ENCODE measurements at regions not wholly inside any gene's neighbourhood (a gene's known extent, or its start where the extent isn't known, plus 50 kb on each side); places are given as distances from the start of the nearest gene placed in this dataset.

DNA sequence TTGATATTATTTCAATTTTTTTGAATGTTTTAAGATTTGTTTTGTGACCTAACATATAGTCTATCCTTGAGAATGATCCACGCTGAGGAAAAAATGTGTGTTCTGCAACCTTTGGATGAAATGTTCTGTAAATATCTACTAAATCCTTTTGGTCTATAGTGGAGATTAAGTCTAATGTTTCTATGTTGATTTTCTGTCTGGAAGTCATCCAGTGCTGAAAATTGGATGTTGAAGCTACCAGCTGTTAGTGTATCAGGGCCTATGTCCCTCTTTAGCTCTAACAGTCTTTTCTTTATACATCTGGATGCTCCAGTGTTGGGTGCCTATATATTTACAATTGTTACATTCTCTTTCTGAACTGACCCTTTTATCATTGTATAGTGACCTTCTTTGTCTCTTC is 422.3 kb downstream of the TMEM232 start:
- no peaks in the 10 kb centered on the region for H3K36me3 Mint-ChIP-seq (ENCODE audit: low read depth)
- Histone ChIP-seq H3K27ac (ENCODE audit: low read depth) (no peak overlapping the region), H3K4me3 (no peak overlapping the region), H2AFZ (no peak overlapping the region), H3K79me2 (replicated peaks; ENCODE audit: insufficient read depth) (no peaks in the 10 kb centered on the region), H3K27me3 (ENCODE audit: insufficient read depth) (no peaks in the 10 kb centered on the region), H3F3A (replicated peaks; ENCODE audit: low read depth) (no peaks in the 10 kb centered on the region), H3K9me2 (ENCODE audit: insufficient read depth) (no peaks in the 10 kb centered on the region; the same call in 1 of the 2 replicates), H3K4me2 (no peak overlapping the region), H4K20me1 (replicated peaks; ENCODE audit: insufficient read depth) (no peaks in the 10 kb centered on the region), H3K4me1 (ENCODE audit: insufficient read depth) (no peaks in the 10 kb centered on the region), H3K36me3 (ENCODE audit: insufficient read depth) (no peaks in the 10 kb centered on the region)
- ATAC-seq = no peak
- H3K4me1 Mint-ChIP-seq = no peaks in the 10 kb centered on the region
- TF ChIP-seq ZNF331 (CRISPR knock-in tag; IDR thresholded peaks at IDR 0.05; ENCODE audit: low read depth) (no peak), EZH2 (IDR thresholded peaks at IDR 0.05; ENCODE audit: low read depth, unreplicated experiment) (no peak), JUNB (IDR thresholded peaks at IDR 0.05; ENCODE audit: unreplicated experiment) (no peak), EZH2phosphoT487 (IDR thresholded peaks at IDR 0.05; ENCODE audit: unreplicated experiment) (no peak), ETS1 (IDR thresholded peaks at IDR 0.05) (no peak)
- TF ChIP-seq, protein P1, sequence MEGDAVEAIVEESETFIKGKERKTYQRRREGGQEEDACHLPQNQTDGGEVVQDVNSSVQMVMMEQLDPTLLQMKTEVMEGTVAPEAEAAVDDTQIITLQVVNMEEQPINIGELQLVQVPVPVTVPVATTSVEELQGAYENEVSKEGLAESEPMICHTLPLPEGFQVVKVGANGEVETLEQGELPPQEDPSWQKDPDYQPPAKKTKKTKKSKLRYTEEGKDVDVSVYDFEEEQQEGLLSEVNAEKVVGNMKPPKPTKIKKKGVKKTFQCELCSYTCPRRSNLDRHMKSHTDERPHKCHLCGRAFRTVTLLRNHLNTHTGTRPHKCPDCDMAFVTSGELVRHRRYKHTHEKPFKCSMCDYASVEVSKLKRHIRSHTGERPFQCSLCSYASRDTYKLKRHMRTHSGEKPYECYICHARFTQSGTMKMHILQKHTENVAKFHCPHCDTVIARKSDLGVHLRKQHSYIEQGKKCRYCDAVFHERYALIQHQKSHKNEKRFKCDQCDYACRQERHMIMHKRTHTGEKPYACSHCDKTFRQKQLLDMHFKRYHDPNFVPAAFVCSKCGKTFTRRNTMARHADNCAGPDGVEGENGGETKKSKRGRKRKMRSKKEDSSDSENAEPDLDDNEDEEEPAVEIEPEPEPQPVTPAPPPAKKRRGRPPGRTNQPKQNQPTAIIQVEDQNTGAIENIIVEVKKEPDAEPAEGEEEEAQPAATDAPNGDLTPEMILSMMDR (conservative IDR thresholded peaks at IDR 0.05; ENCODE audit: low read depth in 2 of 2) = no peak
- peaks cover 7% of the 10 kb centered on the region; the same call in 1 of the 3 replicates for H3K9me3 Mint-ChIP-seq
- H3K27me3 Mint-ChIP-seq (ENCODE audit: insufficient read depth, low read depth, poor library complexity) = no peaks in the 10 kb centered on the region
- DNase-seq (ENCODE audit: low spot score) = no peak
- H3K27ac Mint-ChIP-seq = no peak overlapping the region
- no peak overlapping the region for H3K4me3 Mint-ChIP-seq

GRCh38 chr5:110306650-110307049 is 419.8 kb downstream of the TMEM232 start:
- Histone ChIP-seq H2AFZ (no peak overlapping the region), H4K20me1 (replicated peaks; ENCODE audit: insufficient read depth) (no peaks in the 10 kb centered on the region), H3K79me2 (replicated peaks; ENCODE audit: insufficient read depth) (no peaks in the 10 kb centered on the region), H3K4me3 (no peak overlapping the region), H3F3A (replicated peaks; ENCODE audit: low read depth) (no peaks in the 10 kb centered on the region), H3K36me3 (ENCODE audit: insufficient read depth) (no peaks in the 10 kb centered on the region), H3K27ac (ENCODE audit: low read depth) (no peak overlapping the region), H3K9me2 (ENCODE audit: insufficient read depth) (no peaks in the 10 kb centered on the region; the same call in 1 of the 2 replicates), H3K4me1 (ENCODE audit: insufficient read depth) (no peaks in the 10 kb centered on the region), H3K27me3 (ENCODE audit: insufficient read depth) (no peaks in the 10 kb centered on the region), H3K4me2 (no peak overlapping the region)
- Mint-ChIP-seq H3K27me3 (ENCODE audit: insufficient read depth, low read depth, poor library complexity) (no peaks in the 10 kb centered on the region), H3K27ac (no peak overlapping the region), H3K4me1 (no peaks in the 10 kb centered on the region), H3K9me3 (peaks cover 7% of the 10 kb centered on the region; the same call in 1 of the 3 replicates), H3K4me3 (no peak overlapping the region), H3K36me3 (ENCODE audit: low read depth) (no peaks in the 10 kb centered on the region)
- DNase-seq (ENCODE audit: low spot score) (no peak), ATAC-seq (no peak)
- TF ChIP-seq, protein P2, sequence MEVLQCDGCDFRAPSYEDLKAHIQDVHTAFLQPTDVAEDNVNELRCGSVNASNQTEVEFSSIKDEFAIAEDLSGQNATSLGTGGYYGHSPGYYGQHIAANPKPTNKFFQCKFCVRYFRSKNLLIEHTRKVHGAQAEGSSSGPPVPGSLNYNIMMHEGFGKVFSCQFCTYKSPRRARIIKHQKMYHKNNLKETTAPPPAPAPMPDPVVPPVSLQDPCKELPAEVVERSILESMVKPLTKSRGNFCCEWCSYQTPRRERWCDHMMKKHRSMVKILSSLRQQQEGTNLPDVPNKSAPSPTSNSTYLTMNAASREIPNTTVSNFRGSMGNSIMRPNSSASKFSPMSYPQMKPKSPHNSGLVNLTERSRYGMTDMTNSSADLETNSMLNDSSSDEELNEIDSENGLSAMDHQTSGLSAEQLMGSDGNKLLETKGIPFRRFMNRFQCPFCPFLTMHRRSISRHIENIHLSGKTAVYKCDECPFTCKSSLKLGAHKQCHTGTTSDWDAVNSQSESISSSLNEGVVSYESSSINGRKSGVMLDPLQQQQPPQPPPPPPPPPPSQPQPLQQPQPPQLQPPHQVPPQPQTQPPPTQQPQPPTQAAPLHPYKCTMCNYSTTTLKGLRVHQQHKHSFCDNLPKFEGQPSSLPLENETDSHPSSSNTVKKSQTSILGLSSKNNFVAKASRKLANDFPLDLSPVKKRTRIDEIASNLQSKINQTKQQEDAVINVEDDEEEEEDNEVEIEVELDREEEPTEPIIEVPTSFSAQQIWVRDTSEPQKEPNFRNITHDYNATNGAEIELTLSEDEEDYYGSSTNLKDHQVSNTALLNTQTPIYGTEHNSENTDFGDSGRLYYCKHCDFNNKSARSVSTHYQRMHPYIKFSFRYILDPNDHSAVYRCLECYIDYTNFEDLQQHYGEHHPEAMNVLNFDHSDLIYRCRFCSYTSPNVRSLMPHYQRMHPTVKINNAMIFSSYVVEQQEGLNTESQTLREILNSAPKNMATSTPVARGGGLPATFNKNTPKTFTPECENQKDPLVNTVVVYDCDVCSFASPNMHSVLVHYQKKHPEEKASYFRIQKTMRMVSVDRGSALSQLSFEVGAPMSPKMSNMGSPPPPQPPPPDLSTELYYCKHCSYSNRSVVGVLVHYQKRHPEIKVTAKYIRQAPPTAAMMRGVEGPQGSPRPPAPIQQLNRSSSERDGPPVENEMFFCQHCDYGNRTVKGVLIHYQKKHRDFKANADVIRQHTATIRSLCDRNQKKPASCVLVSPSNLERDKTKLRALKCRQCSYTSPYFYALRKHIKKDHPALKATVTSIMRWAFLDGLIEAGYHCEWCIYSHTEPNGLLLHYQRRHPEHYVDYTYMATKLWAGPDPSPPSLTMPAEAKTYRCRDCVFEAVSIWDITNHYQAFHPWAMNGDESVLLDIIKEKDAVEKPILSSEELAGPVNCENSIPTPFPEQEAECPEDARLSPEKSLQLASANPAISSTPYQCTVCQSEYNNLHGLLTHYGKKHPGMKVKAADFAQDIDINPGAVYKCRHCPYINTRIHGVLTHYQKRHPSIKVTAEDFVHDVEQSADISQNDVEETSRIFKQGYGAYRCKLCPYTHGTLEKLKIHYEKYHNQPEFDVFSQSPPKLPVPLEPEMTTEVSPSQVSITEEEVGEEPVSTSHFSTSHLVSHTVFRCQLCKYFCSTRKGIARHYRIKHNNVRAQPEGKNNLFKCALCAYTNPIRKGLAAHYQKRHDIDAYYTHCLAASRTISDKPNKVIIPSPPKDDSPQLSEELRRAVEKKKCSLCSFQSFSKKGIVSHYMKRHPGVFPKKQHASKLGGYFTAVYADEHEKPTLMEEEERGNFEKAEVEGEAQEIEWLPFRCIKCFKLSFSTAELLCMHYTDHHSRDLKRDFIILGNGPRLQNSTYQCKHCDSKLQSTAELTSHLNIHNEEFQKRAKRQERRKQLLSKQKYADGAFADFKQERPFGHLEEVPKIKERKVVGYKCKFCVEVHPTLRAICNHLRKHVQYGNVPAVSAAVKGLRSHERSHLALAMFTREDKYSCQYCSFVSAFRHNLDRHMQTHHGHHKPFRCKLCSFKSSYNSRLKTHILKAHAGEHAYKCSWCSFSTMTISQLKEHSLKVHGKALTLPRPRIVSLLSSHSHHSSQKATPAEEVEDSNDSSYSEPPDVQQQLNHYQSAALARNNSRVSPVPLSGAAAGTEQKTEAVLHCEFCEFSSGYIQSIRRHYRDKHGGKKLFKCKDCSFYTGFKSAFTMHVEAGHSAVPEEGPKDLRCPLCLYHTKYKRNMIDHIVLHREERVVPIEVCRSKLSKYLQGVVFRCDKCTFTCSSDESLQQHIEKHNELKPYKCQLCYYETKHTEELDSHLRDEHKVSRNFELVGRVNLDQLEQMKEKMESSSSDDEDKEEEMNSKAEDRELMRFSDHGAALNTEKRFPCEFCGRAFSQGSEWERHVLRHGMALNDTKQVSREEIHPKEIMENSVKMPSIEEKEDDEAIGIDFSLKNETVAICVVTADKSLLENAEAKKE (CRISPR knock-in tag; IDR thresholded peaks at IDR 0.05) = no peak
- TF ChIP-seq, protein P1 (conservative IDR thresholded peaks at IDR 0.05; ENCODE audit: low read depth in 2 of 2) = no peak
- TF ChIP-seq JUNB (IDR thresholded peaks at IDR 0.05; ENCODE audit: unreplicated experiment) = no peak
- TF ChIP-seq EZH2phosphoT487 (IDR thresholded peaks at IDR 0.05; ENCODE audit: unreplicated experiment) = no peak
- TF ChIP-seq ETS1 (IDR thresholded peaks at IDR 0.05) = no peak
- no peak for TF ChIP-seq STAT1 (IDR thresholded peaks at IDR 0.05; ENCODE audit: unreplicated experiment)

Data from GM23338 (cell line).